ENCODE measurements at regions not wholly inside any gene's neighbourhood (a gene's known extent, or its start where the extent isn't known, plus 50 kb on each side); places are given as distances from the start of the nearest gene placed in this dataset.
"Not testable (repeated sequence)": the region's sequence is repeated elsewhere in the genome, so short reads cannot be mapped to it uniquely, and the experiment has no call there.

DNA sequence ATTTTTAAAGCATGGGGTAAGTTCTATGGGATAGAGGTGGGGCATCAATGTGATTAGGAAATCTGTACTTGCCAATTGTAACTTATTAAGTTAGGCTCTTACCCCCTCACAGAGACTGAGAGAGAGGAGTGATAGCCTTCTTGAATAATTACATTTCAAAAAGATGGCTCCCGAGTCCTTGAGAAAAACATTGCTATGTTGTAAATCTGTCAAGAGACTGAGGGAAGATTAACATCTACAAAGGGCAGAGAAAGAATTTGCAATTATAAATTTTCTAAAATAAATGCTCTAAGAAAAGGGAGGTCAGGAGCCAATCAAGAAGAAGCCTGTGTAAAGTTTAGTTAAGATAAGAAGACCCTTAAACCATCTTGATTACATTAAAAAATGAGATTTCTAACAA is 1570.8 kb downstream of the OLFM4 start:
- Histone ChIP-seq H3K27ac (ENCODE audit: low read length) (no peak overlapping the region), H3K9ac (ENCODE audit: low read length) (no peak overlapping the region), H3K36me3 (ENCODE audit: control insufficient read depth, low read depth, low read length) (no peaks in the 10 kb centered on the region), H3K4me3 (ENCODE audit: low read length) (no peak overlapping the region), H3K4me1 (ENCODE audit: control insufficient read depth, low read depth, low read length) (peaks cover 14% of the 10 kb centered on the region), H3K9me3 (ENCODE audit: control insufficient read depth, low read depth, low read length) (no peaks in the 10 kb centered on the region), H3K27me3 (ENCODE audit: control insufficient read depth, insufficient read depth, low read length) (no peaks in the 10 kb centered on the region)

DNA sequence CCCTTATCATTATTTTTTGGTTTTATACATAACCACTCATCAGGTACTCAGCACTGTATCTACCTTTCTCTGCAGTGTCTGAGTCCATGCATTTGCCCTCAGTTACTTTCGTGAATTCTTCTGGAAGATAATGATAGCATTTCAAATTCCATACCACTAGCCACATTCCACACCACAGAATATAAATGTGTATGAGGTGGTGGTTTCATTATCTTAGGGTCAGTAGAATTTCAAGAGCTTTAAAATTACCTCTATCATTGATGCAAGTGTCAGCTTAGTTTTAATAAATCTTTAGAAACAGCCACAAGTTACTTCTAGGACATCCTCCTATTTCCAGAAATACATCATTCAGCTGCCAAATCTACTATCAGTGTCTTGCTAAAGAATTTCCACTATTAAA is 1578.3 kb downstream of the OLFM4 start:
- Histone ChIP-seq H3K9ac (ENCODE audit: low read length) (no peak overlapping the region), H3K4me1 (ENCODE audit: control insufficient read depth, low read depth, low read length) (no peaks in the 10 kb centered on the region), H3K27me3 (ENCODE audit: control insufficient read depth, insufficient read depth, low read length) (no peaks in the 10 kb centered on the region), H3K36me3 (ENCODE audit: control insufficient read depth, low read depth, low read length) (no peaks in the 10 kb centered on the region), H3K9me3 (ENCODE audit: control insufficient read depth, low read depth, low read length) (no peaks in the 10 kb centered on the region), H3K27ac (ENCODE audit: low read length) (no peak overlapping the region), H3K4me3 (ENCODE audit: low read length) (no peak overlapping the region)

DNA sequence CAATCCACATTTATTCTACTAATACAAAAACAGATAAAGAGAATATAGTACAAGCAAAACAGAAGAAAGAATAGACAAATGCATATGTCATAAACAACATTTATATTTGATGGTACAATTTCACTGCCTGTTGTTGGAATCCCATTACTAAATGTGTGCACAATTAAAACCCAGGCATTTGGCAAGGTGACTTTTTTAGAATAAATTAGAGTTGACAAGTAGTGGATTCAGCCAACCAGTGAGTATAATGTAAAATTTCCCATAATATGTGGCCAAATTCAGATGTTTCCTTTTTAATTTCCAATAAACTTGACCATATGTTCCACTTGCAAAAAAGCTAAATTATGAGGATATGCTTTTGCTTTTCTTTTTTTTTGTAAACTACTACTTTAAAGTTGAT is 1578.8 kb downstream of the OLFM4 start:
- Histone ChIP-seq H3K9ac (ENCODE audit: low read length) (no peak overlapping the region), H3K27me3 (ENCODE audit: control insufficient read depth, insufficient read depth, low read length) (no peaks in the 10 kb centered on the region), H3K27ac (ENCODE audit: low read length) (no peak overlapping the region), H3K4me1 (ENCODE audit: control insufficient read depth, low read depth, low read length) (no peaks in the 10 kb centered on the region), H3K36me3 (ENCODE audit: control insufficient read depth, low read depth, low read length) (no peaks in the 10 kb centered on the region), H3K4me3 (ENCODE audit: low read length) (no peak overlapping the region), H3K9me3 (ENCODE audit: control insufficient read depth, low read depth, low read length) (no peaks in the 10 kb centered on the region)

DNA sequence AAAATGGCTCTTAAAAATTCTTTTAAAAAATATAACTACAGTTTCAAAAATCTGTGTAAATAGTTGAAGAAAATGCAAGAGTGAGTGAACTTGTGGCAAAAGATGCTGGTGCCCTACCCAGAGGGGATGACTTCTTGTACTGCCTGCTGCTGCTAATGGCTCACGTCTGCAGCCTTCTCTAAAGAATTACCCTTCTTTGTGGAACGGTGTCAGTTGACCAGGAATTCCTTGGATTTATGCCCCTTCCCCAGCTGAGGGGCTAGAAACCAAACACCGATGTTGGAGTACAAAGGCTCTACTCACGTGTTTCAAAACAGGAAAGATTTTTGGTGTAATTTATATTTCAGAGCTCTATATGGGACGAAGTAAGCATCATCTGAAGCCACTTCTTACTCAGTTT is 1582.8 kb downstream of the OLFM4 start:
- Histone ChIP-seq H3K27ac (ENCODE audit: low read length) (no peak overlapping the region), H3K9me3 (ENCODE audit: control insufficient read depth, low read depth, low read length) (no peaks in the 10 kb centered on the region), H3K9ac (ENCODE audit: low read length) (no peak overlapping the region), H3K36me3 (ENCODE audit: control insufficient read depth, low read depth, low read length) (no peaks in the 10 kb centered on the region), H3K4me3 (ENCODE audit: low read length) (no peak overlapping the region), H3K27me3 (ENCODE audit: control insufficient read depth, insufficient read depth, low read length) (no peaks in the 10 kb centered on the region), H3K4me1 (ENCODE audit: control insufficient read depth, low read depth, low read length) (no peaks in the 10 kb centered on the region)

DNA sequence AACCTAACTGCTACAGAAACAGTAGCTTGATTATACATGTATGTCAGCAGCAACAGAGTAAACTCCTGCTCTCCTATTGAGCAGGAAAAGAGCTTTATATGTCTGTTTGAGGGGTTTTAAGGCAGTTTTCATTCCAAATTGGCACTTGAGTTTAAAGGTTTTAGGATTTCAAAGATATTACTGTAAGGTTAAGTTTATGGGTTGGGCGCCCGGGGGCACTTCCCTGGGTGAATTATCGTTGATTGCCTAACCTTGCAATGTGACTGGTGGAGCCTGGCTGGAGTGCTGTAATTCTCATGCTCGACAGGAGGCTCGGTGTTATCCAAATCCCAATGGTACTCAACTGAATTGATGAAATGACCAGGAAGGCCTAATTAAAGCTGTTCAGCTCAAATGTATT is 1586.1 kb downstream of the OLFM4 start:
- Histone ChIP-seq H3K9me3 (ENCODE audit: control insufficient read depth, low read depth, low read length) (no peaks in the 10 kb centered on the region), H3K4me1 (ENCODE audit: control insufficient read depth, low read depth, low read length) (no peaks in the 10 kb centered on the region), H3K27ac (ENCODE audit: low read length) (no peak overlapping the region), H3K27me3 (ENCODE audit: control insufficient read depth, insufficient read depth, low read length) (no peaks in the 10 kb centered on the region), H3K4me3 (ENCODE audit: low read length) (no peak overlapping the region), H3K9ac (ENCODE audit: low read length) (no peak overlapping the region), H3K36me3 (ENCODE audit: control insufficient read depth, low read depth, low read length) (no peaks in the 10 kb centered on the region)

DNA sequence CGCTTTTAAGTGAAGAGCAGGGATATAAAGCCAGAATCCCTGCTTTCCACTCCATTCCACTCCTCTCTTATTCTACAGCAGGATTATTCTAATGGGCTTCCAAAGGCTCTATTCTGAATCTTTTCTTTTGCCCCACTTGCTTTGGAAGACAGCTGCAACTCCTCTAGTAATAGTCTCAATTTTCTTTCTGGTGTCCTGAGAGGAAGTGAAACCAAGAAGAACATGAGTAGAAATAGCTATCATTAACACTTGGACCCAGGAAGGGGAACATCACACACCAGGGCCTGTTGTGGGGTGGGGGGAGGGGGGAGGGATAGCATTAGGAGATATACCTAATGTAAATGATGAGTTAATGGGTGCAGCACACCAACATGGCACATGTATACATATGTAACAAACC is 1597.9 kb downstream of the OLFM4 start:
- H3K27me3 ChIP-seq (ENCODE audit: control insufficient read depth, insufficient read depth, low read length); H3K36me3 ChIP-seq (ENCODE audit: control insufficient read depth, low read depth, low read length); H3K27ac ChIP-seq (ENCODE audit: low read length); H3K4me1 ChIP-seq (ENCODE audit: control insufficient read depth, low read depth, low read length); H3K9ac ChIP-seq (ENCODE audit: low read length); H3K9me3 ChIP-seq (ENCODE audit: control insufficient read depth, low read depth, low read length); H3K4me3 ChIP-seq (ENCODE audit: low read length): not testable (repeated sequence)

DNA sequence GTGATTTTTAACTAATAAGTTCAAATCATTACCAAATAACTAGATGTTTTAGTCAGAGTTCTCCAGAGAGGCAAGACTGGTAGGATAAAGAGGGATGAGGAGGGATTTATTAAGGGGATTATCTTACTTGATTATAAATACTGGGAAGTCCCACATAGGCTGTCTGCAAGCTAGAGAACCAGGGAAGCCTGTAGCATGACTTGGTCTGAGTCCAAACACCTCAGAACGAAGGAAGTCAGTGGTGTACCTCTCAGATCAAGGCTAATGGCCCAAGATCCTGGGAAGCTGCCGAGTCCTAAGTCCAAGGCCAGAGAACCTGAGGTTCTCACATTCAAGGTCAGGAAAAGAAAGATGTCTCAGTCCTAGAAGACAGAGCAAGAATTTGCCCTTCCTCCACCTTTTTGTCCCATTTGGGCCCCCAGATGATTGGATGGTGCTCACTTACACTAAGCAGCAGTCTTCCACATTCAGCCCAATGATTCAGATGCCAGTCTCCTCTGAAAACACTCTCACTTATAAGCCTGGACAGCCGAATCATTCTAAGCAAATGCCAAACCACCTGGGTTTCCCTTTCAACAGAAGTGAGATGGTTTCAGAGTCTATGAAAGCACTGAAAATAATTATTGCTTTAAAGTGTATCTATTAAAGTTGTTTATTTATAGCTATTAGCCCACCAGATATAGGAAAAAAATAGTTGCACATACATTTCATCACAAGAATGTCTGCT is 1599.2 kb downstream of the OLFM4 start:
- H3K4me1 ChIP-seq (ENCODE audit: control insufficient read depth, low read depth, low read length), result no peaks in the 10 kb centered on the region
- H3K27me3 ChIP-seq (ENCODE audit: control insufficient read depth, insufficient read depth, low read length), result no peaks in the 10 kb centered on the region
- H3K4me3 ChIP-seq (ENCODE audit: low read length), result no peak overlapping the region
- H3K27ac ChIP-seq (ENCODE audit: low read length), result no peak overlapping the region
- no peak overlapping the region for H3K9ac ChIP-seq (ENCODE audit: low read length)
- H3K9me3 ChIP-seq (ENCODE audit: control insufficient read depth, low read depth, low read length), result no peaks in the 10 kb centered on the region
- no peaks in the 10 kb centered on the region for H3K36me3 ChIP-seq (ENCODE audit: control insufficient read depth, low read depth, low read length)

DNA sequence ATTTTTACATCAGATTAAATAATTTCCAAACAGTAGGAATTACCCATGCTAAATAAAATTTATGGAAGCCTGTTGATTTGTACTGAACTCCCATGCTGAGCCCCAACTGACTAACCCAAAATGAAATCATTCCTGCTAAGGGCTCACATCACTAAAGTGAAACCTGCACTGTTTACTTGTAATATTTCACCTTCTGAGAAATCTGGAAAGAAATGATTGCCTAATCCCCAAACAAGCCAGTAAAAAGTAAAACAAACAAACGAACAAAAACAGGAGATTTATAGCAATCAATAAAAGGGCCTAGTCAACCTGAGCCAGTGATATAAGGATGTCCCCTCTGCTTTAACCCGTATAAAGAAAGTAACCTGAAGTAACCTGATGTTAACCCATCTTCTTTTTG is 1599.8 kb downstream of the OLFM4 start:
- H3K9ac ChIP-seq (ENCODE audit: low read length), result no peak overlapping the region
- no peaks in the 10 kb centered on the region for H3K36me3 ChIP-seq (ENCODE audit: control insufficient read depth, low read depth, low read length)
- no peaks in the 10 kb centered on the region for H3K27me3 ChIP-seq (ENCODE audit: control insufficient read depth, insufficient read depth, low read length)
- no peak overlapping the region for H3K4me3 ChIP-seq (ENCODE audit: low read length)
- no peaks in the 10 kb centered on the region for H3K4me1 ChIP-seq (ENCODE audit: control insufficient read depth, low read depth, low read length)
- no peak overlapping the region for H3K27ac ChIP-seq (ENCODE audit: low read length)
- H3K9me3 ChIP-seq (ENCODE audit: control insufficient read depth, low read depth, low read length), result no peaks in the 10 kb centered on the region

DNA sequence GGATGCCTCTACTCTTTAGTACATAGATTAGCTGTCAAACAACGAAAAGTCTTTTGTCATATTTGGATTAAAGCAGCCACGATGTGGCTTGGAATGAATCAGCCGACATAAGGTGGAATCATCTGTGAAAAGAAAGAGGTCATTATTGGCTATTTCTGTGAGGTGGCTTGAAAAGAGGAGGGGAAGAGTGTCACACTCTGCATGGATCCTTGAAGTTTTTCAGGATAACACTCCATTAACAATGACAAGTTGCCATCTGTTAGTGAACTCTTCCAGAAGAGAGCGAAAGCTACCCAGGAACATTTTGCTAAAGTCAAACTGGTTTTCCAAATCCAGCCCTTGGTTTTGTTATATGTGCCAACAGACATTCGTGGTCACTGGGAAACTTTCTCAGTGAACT is 1604.8 kb downstream of the OLFM4 start:
- Histone ChIP-seq H3K9ac (ENCODE audit: low read length) (no peak overlapping the region), H3K36me3 (ENCODE audit: control insufficient read depth, low read depth, low read length) (no peaks in the 10 kb centered on the region), H3K27ac (ENCODE audit: low read length) (no peak overlapping the region), H3K4me3 (ENCODE audit: low read length) (no peak overlapping the region), H3K27me3 (ENCODE audit: control insufficient read depth, insufficient read depth, low read length) (no peaks in the 10 kb centered on the region), H3K9me3 (ENCODE audit: control insufficient read depth, low read depth, low read length) (no peaks in the 10 kb centered on the region), H3K4me1 (ENCODE audit: control insufficient read depth, low read depth, low read length) (peaks cover 7% of the 10 kb centered on the region)

DNA sequence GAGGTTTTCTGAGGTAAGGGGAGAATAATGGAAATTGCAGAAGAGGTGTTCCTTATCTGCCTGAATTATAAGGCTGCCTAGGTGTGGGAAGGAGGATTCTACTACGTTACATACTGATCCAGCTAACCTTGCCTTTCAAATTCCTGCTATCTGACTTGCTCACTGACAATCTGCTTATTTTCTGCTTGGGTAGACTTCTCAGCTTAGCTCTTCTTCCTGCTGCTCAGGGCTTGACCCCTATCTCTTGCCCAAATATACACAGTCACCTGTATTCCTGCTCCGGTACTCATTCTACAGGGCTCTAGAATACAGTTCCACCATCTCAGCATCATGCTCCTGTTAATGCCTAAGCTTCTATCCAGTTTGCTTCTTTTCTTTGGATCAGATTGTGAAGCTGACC is 1607.6 kb downstream of the OLFM4 start:
- H3K4me1 ChIP-seq (ENCODE audit: control insufficient read depth, low read depth, low read length), result peaks cover 12% of the 10 kb centered on the region
- H3K27ac ChIP-seq (ENCODE audit: low read length), result no peak overlapping the region
- H3K9me3 ChIP-seq (ENCODE audit: control insufficient read depth, low read depth, low read length), result no peaks in the 10 kb centered on the region
- H3K9ac ChIP-seq (ENCODE audit: low read length), result no peak overlapping the region
- H3K27me3 ChIP-seq (ENCODE audit: control insufficient read depth, insufficient read depth, low read length), result no peaks in the 10 kb centered on the region
- no peaks in the 10 kb centered on the region for H3K36me3 ChIP-seq (ENCODE audit: control insufficient read depth, low read depth, low read length)
- H3K4me3 ChIP-seq (ENCODE audit: low read length), result no peak overlapping the region

DNA sequence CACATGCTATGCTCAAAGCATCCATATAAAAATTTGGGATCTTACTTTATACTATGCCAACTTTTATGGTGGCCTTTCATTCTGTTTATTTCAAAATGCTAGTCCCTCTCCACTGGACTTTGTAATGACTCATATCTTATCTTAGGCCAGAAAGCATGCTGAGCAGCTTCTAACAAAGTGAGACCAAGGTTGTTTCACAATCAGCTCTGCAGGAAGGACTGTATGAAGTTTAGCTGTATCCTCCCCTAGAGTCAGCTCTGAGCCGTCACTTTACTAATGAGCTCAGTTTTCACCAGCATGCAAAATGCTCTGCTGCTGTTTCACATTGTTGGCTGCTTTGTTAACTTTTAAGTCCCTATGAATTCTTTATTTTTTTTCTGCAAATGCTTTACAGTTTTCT is 1608.8 kb downstream of the OLFM4 start:
- Histone ChIP-seq H3K9me3 (ENCODE audit: control insufficient read depth, low read depth, low read length) (no peaks in the 10 kb centered on the region), H3K36me3 (ENCODE audit: control insufficient read depth, low read depth, low read length) (no peaks in the 10 kb centered on the region), H3K4me1 (ENCODE audit: control insufficient read depth, low read depth, low read length) (peaks cover 12% of the 10 kb centered on the region), H3K27ac (ENCODE audit: low read length) (no peak overlapping the region), H3K27me3 (ENCODE audit: control insufficient read depth, insufficient read depth, low read length) (no peaks in the 10 kb centered on the region), H3K9ac (ENCODE audit: low read length) (no peak overlapping the region), H3K4me3 (ENCODE audit: low read length) (no peak overlapping the region)

DNA sequence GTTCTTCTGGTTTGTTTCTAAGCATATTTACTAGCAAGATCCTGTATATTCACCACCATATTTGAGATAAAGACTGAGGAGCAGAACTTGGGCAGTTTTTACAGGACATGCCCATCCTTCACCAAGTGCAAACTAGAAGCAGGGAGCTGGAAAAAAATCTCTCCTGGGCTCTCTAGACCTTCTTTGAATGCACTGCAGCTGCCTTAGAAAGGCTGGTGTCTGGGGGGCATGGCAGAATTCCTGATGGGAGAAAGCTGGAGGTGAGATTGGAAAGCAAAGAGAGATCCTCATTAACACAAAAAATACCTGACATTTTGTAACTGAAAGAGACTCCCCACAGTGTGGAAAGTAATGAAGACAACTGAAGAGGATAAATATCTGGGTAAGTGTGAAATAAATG is 1612.1 kb downstream of the OLFM4 start:
- H3K27me3 ChIP-seq (ENCODE audit: control insufficient read depth, insufficient read depth, low read length), result no peaks in the 10 kb centered on the region
- H3K4me3 ChIP-seq (ENCODE audit: low read length), result no peak overlapping the region
- H3K4me1 ChIP-seq (ENCODE audit: control insufficient read depth, low read depth, low read length), result peaks cover 12% of the 10 kb centered on the region
- no peaks in the 10 kb centered on the region for H3K36me3 ChIP-seq (ENCODE audit: control insufficient read depth, low read depth, low read length)
- no peak overlapping the region for H3K9ac ChIP-seq (ENCODE audit: low read length)
- no peak overlapping the region for H3K27ac ChIP-seq (ENCODE audit: low read length)
- no peaks in the 10 kb centered on the region for H3K9me3 ChIP-seq (ENCODE audit: control insufficient read depth, low read depth, low read length)
